Memory B cell (primary cell): ENCODE measurements at regions not wholly inside any gene's neighbourhood (a gene's known extent, or its start where the extent isn't known, plus 50 kb on each side); places are given as distances from the start of the nearest gene placed in this dataset.
"Not testable (repeated sequence)": the region's sequence is repeated elsewhere in the genome, so short reads cannot be mapped to it uniquely, and the experiment has no call there.

Experiments
- ATAC-seq: fragments of 150-1000 bp; cut with Tn5 transposase; 2 replicates; pipeline ENCODE4 v1.10.0; 2021; ENCODE audit warnings: low read depth, mild to moderate bottlenecking, moderate library complexity
- DNase-seq, 2 donors: peaks; one replicate each; pipeline ENCODE4 v3.0.0; 2022; ENCODE audit warnings: low spot score in 2 of 2
- H3K27ac Mint-ChIP-seq: one replicate; pipeline ENCODE4 v1.8.0; 2022; ENCODE audit warnings: mild to moderate bottlenecking, moderate library complexity, mixed read lengths
- H3K27me3 Mint-ChIP-seq: one replicate; pipeline ENCODE4 v1.8.0; 2022; ENCODE audit warnings: mixed read lengths
- H3K36me3 Mint-ChIP-seq: one replicate; pipeline ENCODE4 v1.8.0; 2022; ENCODE audit warnings: mild to moderate bottlenecking, mixed read lengths
- H3K4me1 Mint-ChIP-seq: one replicate; pipeline ENCODE4 v1.8.0; 2022; ENCODE audit warnings: mixed read lengths
- H3K4me3 Mint-ChIP-seq: one replicate; pipeline ENCODE4 v1.8.0; 2022; ENCODE audit warnings: mild to moderate bottlenecking, moderate library complexity, mixed read lengths
- H3K9me3 Mint-ChIP-seq: one replicate; pipeline ENCODE4 v1.8.0; 2022; ENCODE audit warnings: mixed read lengths

- ATAC-seq (no peak), DNase-seq (no peak)
- Mint-ChIP-seq H3K4me3 (no peak overlapping the region), H3K27ac (no peak overlapping the region), H3K9me3 (no peaks in the 10 kb centered on the region), H3K4me1 (no peaks in the 10 kb centered on the region), H3K36me3 (no peaks in the 10 kb centered on the region), H3K27me3 (peaks cover 5% of the 10 kb centered on the region)
Measured at GRCh38 chr3:135567223-135567622, 398.3 kb upstream of the PPP2R3A start.

DNA sequence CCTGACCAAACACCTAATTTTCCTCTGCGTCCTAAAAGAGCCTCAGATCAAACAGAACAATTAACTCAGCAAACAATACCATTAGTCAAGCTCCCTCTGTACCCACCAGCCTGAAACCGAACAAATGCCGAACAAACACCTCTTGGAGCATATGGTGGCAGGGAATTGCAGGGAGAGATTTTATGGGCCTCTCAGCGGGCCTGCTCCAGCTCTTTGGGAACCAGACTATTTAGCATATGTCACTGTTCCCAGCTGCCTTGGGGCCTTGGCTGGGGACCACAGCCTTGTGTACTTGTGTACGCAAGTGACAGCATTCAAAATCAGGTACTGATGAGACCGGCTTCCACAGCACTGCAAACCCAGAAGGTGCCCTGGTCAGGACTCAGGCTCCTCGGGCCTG lies 388.8 kb upstream of the PPP2R3A start:
- Mint-ChIP-seq H3K4me3 (no peak overlapping the region), H3K9me3 (peaks cover 3% of the 10 kb centered on the region), H3K27me3 (peaks cover 2% of the 10 kb centered on the region), H3K27ac (no peak overlapping the region), H3K36me3 (no peaks in the 10 kb centered on the region), H3K4me1 (no peaks in the 10 kb centered on the region)
- no peak for DNase-seq
- ATAC-seq: no peak

DNA sequence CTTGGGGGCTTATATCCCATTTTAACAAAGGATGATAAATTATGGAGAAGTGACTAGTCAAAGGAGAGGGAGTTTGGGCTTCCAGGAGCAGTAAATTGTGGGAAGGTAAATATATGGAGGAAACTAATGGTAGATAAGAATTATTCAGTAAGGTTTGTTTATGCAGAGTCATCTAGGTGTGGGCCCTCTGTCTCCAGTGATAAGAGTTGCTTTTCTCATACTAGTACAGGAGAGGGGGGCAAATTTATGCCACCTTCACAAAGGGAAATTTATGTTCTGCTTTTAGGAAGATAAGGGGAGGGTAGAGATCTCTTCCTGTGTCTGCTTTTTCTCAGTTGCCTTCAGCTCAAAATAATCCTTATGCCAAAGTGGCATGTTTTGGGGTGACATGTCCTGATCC lies 383.7 kb upstream of the PPP2R3A start:
- H3K4me1 Mint-ChIP-seq: no peaks in the 10 kb centered on the region
- ATAC-seq: no peak
- no peak overlapping the region for H3K27ac Mint-ChIP-seq
- no peaks in the 10 kb centered on the region for H3K36me3 Mint-ChIP-seq
- H3K9me3 Mint-ChIP-seq: peaks cover 6% of the 10 kb centered on the region
- no peak for DNase-seq
- peaks cover 2% of the 10 kb centered on the region for H3K27me3 Mint-ChIP-seq
- no peak overlapping the region for H3K4me3 Mint-ChIP-seq

DNA sequence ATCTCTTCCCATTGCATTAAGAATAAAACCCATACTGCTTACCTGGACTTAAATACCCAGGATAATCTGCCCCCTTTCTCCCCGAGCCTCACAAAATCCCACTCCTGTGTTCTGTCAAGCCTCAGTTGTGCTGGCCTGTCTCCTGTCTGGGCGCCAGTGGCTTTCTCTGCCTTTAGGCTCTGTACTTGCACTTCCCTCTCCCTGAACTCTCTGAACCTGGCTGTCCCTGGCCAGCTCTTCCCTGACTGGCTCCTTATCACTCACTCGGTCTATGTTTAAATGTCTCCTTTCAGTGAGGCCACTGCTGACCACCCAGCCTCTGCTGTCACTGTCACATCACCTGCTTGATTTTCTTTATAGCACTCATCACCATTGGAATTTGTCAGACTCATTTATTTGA lies 382.7 kb upstream of the PPP2R3A start:
- H3K4me1 Mint-ChIP-seq: no peaks in the 10 kb centered on the region
- H3K4me3 Mint-ChIP-seq: no peak overlapping the region
- no peak for ATAC-seq
- no peaks in the 10 kb centered on the region for H3K36me3 Mint-ChIP-seq
- H3K9me3 Mint-ChIP-seq: peaks cover 6% of the 10 kb centered on the region
- no peak overlapping the region for H3K27ac Mint-ChIP-seq
- DNase-seq: no peak
- peaks cover 2% of the 10 kb centered on the region for H3K27me3 Mint-ChIP-seq

- H3K36me3 Mint-ChIP-seq: no peaks in the 10 kb centered on the region
- H3K27ac Mint-ChIP-seq: no peak overlapping the region
- H3K4me3 Mint-ChIP-seq: no peak overlapping the region
- ATAC-seq (no peak), DNase-seq (no peak)
- no peaks in the 10 kb centered on the region for H3K4me1 Mint-ChIP-seq
- H3K27me3 Mint-ChIP-seq: no peaks in the 10 kb centered on the region
- peaks cover 3% of the 10 kb centered on the region for H3K9me3 Mint-ChIP-seq
Measured at GRCh38 chr3:135596563-135596962, 369.0 kb upstream of the PPP2R3A start.

- no peaks in the 10 kb centered on the region for H3K27me3 Mint-ChIP-seq
- H3K4me1 Mint-ChIP-seq: no peaks in the 10 kb centered on the region
- no peaks in the 10 kb centered on the region for H3K36me3 Mint-ChIP-seq
- no peak for DNase-seq
- H3K9me3 Mint-ChIP-seq: peaks cover 3% of the 10 kb centered on the region
- H3K4me3 Mint-ChIP-seq: no peak overlapping the region
- no peak for ATAC-seq
- no peak overlapping the region for H3K27ac Mint-ChIP-seq
Measured at GRCh38 chr3:135597855-135598254, 367.7 kb upstream of the PPP2R3A start.

- ATAC-seq (no peak), DNase-seq (no peak)
- Mint-ChIP-seq H3K36me3 (no peaks in the 10 kb centered on the region), H3K4me3 (no peak overlapping the region), H3K4me1 (no peaks in the 10 kb centered on the region), H3K27me3 (no peaks in the 10 kb centered on the region), H3K9me3 (no peaks in the 10 kb centered on the region), H3K27ac (no peak overlapping the region)
Measured at GRCh38 chr3:135598597-135598996, 366.9 kb upstream of the PPP2R3A start.

GRCh38 chr3:135604512-135604911 lies 361.0 kb upstream of the PPP2R3A start:
- not testable (repeated sequence) for ATAC-seq, DNase-seq, H3K4me1 Mint-ChIP-seq, H3K27me3 Mint-ChIP-seq, H3K9me3 Mint-ChIP-seq, H3K4me3 Mint-ChIP-seq, H3K27ac Mint-ChIP-seq, H3K36me3 Mint-ChIP-seq

GRCh38 chr3:135618123-135618522 lies 347.4 kb upstream of the PPP2R3A start:
- H3K4me3 Mint-ChIP-seq: no peak overlapping the region
- no peaks in the 10 kb centered on the region for H3K36me3 Mint-ChIP-seq
- DNase-seq (no peak), ATAC-seq (no peak)
- peaks cover 3% of the 10 kb centered on the region for H3K4me1 Mint-ChIP-seq
- H3K9me3 Mint-ChIP-seq: peaks cover 2% of the 10 kb centered on the region
- H3K27ac Mint-ChIP-seq: no peak overlapping the region
- H3K27me3 Mint-ChIP-seq: no peaks in the 10 kb centered on the region

GRCh38 chr3:135621184-135621920 lies 344.2 kb upstream of the PPP2R3A start:
- no peaks in the 10 kb centered on the region for H3K9me3 Mint-ChIP-seq
- ATAC-seq: no peak
- H3K4me3 Mint-ChIP-seq: no peak overlapping the region
- no peak for DNase-seq
- no peak overlapping the region for H3K27ac Mint-ChIP-seq
- H3K27me3 Mint-ChIP-seq: no peaks in the 10 kb centered on the region
- no peaks in the 10 kb centered on the region for H3K4me1 Mint-ChIP-seq
- H3K36me3 Mint-ChIP-seq: no peaks in the 10 kb centered on the region

DNA sequence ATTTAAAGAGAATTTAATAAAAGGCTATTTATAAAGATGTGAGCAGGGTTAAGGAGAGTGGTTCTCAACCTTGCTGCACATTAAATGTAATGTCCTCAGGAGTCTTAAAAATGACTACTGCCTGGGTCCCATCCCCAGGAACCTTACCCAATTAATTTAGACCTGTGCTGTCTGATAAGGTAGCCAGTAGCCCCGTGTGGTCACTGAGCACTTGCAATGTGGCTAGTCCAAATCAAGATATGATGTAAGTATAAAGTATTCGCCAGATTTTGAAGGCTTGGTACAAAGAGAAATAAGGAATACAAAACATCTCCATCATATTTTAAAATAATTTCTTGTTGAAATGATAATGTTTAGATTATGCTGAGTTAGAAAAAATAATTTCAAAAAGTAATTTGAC lies 343.3 kb upstream of the PPP2R3A start:
- H3K36me3 Mint-ChIP-seq: no peaks in the 10 kb centered on the region
- H3K4me1 Mint-ChIP-seq: no peaks in the 10 kb centered on the region
- no peaks in the 10 kb centered on the region for H3K9me3 Mint-ChIP-seq
- H3K4me3 Mint-ChIP-seq: no peak overlapping the region
- DNase-seq (no peak), ATAC-seq (no peak)
- no peaks in the 10 kb centered on the region for H3K27me3 Mint-ChIP-seq
- no peak overlapping the region for H3K27ac Mint-ChIP-seq

DNA sequence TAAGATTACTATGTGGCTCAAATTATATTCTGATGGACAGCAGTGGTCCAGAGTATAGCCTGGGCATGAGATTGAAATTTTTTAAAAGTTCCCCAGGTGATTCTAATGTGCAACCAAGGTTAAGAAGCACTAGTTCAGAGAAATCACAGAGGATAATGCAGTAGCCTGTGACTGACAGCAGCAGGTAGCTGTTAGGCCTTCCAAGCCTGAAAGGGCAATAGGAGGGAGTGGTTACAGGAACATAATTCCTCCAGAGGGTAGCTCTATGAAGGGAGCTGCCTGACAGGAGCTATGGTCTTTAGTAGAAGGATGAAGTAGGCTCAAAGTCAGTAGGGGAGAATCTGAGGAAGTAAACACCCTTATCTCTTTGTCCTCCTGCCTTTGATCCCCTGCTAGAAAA lies 342.9 kb upstream of the PPP2R3A start:
- Mint-ChIP-seq H3K4me1 (no peaks in the 10 kb centered on the region), H3K4me3 (no peak overlapping the region), H3K27me3 (peaks cover 1% of the 10 kb centered on the region), H3K9me3 (no peaks in the 10 kb centered on the region), H3K36me3 (no peaks in the 10 kb centered on the region), H3K27ac (no peak overlapping the region)
- ATAC-seq: no peak
- no peak for DNase-seq

DNA sequence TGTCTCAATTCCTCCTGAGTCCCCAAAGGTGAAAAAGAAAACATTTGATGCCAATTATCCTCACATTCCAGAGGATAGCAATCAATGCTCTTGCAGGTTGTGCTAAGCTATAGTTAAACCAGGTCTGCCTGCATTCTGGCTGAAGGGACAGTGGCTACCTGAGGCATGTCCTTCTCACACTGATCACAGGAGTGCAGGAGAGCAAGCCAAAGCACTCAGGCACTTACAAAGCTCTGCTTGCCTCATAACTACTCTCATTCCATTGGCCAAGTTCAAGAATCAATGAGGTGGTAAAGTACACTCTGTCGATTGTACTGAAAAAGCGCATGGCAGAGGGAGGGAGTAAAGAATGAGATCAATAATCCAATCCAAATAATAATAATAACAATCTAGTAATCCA lies 342.0 kb upstream of the PPP2R3A start:
- ATAC-seq: no peak
- no peaks in the 10 kb centered on the region for H3K9me3 Mint-ChIP-seq
- H3K27ac Mint-ChIP-seq: no peak overlapping the region
- no peak for DNase-seq
- H3K36me3 Mint-ChIP-seq: no peaks in the 10 kb centered on the region
- no peaks in the 10 kb centered on the region for H3K4me1 Mint-ChIP-seq
- no peak overlapping the region for H3K4me3 Mint-ChIP-seq
- peaks cover 1% of the 10 kb centered on the region for H3K27me3 Mint-ChIP-seq

DNA sequence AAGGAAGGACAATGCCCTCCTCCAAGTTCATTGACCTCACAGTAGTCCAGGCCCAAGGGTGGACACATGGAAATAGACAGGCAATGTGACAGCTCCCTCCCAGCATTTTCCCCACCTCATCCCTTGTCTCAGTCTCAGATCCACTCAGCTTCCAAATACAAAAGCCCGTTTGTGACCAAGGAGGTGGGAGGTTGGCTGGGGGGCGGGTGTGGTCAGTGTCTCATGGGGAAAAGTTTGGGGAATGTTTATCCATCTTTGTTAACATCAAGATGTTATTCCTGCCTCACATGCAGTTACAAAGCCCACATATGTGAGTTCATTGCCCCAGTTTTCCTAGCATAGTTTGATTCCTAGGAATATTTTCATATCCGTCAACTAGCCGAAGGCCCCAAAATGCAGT lies 338.5 kb upstream of the PPP2R3A start:
- no peaks in the 10 kb centered on the region for H3K36me3 Mint-ChIP-seq
- no peak for DNase-seq
- H3K9me3 Mint-ChIP-seq: no peaks in the 10 kb centered on the region
- H3K4me3 Mint-ChIP-seq: no peak overlapping the region
- H3K27me3 Mint-ChIP-seq: peaks cover 6% of the 10 kb centered on the region
- no peaks in the 10 kb centered on the region for H3K4me1 Mint-ChIP-seq
- no peak overlapping the region for H3K27ac Mint-ChIP-seq
- ATAC-seq: no peak

- DNase-seq: no peak
- Mint-ChIP-seq H3K27ac (no peak overlapping the region), H3K27me3 (peaks cover 6% of the 10 kb centered on the region), H3K4me1 (no peaks in the 10 kb centered on the region), H3K36me3 (no peaks in the 10 kb centered on the region), H3K9me3 (no peaks in the 10 kb centered on the region), H3K4me3 (no peak overlapping the region)
- ATAC-seq: no peak
Measured at GRCh38 chr3:135629701-135630408, 335.7 kb upstream of the PPP2R3A start.
